NCI-H2196 (cell line): ENCODE measurements at regions not wholly inside any gene's neighbourhood (a gene's known extent, or its start where the extent isn't known, plus 50 kb on each side); places are given as distances from the start of the nearest gene placed in this dataset.
"Not testable (repeated sequence)": the region's sequence is repeated elsewhere in the genome, so short reads cannot be mapped to it uniquely, and the experiment has no call there.

Source experiments
- DNase-seq: peaks from one replicate; lab custom pipeline; 2025; ENCODE audit not compliant: unreplicated experiment; lab: John Stamatoyannopoulos, UW

DNA sequence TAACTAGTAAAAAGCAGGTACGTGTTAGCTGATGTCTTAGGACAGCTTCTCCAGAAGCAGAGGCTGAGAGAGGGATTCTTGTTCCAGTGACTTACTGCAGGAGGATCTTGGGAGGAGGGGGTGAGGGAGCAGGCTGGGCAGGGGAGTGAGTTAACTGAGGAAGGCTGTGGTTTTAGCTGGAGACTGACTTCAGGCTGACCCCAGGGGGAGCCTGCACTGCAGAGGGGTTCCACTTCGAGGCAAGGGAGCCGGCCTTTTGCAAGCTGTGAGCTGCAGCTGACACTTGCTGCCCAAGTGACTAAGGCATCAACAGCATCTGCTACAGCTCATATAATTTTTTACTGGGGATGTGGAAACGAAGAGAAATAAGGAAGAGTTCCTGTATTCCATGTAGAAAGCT is 50.4 kb upstream of the SOD1 start:
- no peak for DNase-seq

DNA sequence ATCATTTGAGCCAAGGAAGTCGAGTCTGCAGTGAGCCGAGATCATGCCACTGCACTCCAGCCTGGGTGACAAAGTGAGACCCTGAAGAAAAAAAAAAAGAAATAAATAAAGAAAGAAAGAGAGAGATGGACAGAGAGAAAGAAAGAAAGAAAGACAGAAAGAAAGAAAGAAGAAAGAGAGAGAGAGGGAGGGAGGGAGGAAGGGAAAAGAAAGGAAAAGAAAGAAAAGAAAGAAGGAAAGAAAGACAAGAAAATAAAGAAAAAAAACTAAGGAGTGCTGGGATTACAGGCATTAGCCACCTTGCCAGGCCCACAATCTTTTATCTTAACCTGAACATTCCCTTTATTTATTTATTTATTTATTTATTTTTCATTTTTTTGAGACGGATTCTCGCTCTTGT is 51.7 kb upstream of the SOD1 start:
- DNase-seq = no peak

DNA sequence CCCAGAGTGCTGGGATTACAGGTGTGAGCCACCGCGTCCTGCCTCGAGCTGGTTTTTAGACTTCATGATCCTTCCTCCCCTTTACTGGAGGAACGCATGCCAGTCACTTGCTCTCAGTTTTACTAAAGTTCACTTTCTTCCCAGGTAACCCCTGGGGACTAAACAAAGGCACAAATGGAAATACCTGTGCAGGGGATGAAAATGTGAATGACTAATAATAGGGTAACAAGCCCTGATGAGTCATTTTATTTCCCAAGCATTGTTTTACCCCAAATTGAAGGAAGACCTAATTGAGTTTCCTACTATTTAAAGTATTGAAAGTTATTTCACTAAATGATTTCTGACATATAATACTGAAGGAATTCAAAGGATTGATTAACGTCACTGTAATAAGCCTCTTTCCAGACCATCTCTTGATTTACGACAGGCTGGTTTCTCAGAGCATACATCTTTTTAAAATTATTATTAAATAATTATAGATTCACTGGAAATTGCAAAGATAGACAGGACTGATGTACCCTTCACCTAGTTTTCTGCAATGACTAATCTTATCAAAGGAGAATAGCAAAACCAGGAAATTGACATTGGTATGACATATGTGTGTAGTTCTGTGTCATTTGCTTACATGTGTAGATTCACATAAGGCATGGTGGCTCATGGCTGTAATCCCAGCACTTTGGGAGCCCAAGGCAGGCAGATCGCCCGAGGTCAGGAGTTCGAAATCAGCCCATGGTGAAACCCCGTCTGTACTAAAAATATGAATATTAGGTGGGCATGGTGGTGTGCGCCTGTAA is 53.2 kb upstream of the SOD1 start:
- DNase-seq = no peak

DNA sequence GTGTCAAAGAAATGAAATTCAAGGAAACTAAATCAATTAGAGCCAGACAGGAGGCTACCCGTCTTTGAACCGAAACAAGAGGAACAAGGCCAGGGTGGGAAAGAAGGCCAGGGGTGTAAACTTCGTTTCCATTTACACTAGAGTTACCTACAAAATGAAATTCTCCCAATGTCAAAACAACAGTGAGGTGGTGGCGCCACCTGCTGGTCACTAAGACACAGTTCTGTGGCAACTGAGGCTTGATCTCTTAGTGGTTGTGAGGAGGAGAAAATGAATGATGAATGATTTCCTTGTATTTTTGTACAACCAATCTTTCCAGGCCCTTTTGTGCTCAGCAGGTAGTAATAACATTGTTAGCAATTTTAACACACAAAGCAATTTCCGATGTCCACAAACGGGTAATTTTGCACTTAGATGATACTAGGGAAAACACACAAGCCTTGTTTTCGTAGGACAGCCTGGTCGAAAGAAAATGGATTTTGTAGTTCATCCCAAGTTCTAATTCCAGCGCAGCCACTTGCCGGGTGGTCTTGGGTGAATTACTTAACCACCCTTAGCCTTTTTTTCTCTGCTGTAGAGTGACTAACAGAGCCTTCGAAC is 54.8 kb upstream of the SOD1 start:
- peak; percentile 85 for DNase-seq

DNA sequence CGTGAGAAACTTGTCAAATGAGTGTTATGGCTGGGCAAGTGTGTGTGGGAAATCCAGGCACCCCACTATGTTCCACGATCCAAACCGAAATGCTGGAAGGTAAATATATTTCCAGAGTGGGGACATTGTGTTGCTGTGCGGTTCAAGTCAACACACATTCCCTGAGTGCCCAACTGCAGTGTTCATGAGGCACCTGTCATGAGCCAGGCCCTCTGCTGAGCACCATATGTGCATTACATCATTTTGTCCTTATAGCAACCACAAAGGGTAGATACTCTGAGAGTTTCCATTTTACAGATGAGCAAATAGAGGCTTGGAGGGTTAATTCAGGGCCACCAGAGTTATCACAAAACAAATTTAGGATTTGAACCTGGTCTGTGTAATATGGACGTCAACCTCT is 59.9 kb upstream of the SOD1 start:
- DNase-seq = no peak

DNA sequence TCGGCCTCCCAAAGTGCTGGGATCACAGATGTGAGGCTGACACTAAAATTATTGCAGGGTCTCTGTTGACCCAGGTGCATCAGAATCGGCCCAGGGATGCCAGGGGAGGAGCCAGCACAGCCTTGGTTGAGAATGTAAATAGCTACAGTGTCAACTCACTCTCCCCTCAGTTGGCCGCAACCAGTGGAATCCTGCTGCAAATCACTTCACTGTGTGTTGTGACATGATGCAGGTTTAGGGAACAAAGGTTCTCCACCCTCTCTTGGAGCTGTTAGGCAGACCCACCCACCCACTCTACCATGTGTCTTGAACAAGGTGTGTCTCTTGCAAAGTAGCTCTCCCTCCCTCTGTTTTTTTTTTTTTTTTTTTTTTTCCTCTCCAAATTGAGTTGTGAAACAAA is 60.5 kb upstream of the SOD1 start:
- DNase-seq = no peak

DNA sequence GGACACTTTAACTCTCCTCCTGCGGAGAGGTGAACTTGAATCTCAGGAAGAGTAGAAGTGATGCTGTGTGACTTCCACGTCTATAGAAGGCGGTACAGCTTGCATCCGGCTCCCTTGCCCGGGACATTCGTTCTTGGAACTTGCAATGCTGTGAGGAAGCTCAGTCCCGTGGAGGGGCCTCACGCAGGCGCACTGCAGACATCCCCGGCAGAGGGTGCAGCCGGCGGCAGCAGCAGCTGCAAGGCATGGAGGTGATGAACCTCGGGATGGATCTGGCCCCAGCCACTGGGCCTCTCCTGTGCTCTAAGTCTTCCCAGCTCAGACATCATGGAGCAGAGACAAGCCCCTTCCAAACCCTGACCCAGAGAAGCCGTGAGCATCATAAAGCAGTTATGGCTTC is 61.8 kb upstream of the SOD1 start:
- DNase-seq = no peak

DNA sequence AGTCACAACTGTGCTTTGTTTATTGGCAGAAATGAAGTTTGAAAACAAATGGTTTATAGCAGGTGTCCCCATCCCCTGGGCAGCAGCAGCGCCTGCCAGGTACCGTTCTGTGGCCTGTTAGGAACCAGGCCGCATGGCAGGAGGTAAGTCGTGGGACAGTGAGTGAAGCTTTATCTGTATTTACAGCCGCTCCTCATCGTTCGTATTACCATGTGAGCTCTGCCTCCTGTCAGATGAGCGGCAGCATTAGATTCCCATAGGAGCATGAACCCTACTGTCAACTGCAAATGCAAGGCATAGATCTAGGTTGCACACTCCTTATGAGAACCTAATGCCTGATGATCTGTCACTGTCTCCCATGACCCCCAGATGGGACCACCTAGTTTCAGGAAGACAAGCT is 63.4 kb upstream of the SOD1 start:
- no peak for DNase-seq

DNA sequence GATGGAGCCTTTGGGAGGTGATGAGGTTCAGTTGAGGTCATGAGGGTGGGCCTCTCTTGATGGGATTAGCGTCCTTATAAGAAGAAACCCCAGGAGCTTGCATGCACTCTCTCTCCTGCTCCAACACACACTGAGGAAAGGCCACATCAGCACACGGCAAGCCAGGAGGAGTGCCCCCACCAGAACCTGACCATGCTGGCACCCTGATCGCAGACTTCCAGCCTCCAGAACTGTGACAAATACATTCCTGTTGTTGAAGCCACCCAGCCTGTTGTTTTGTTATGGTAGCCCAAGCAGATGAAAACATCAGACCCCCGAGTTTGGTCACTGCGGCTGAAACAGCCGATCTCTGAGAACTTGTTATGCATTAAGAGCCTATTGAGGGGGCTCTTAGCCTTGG is 64.8 kb upstream of the SOD1 start:
- no peak for DNase-seq

DNA sequence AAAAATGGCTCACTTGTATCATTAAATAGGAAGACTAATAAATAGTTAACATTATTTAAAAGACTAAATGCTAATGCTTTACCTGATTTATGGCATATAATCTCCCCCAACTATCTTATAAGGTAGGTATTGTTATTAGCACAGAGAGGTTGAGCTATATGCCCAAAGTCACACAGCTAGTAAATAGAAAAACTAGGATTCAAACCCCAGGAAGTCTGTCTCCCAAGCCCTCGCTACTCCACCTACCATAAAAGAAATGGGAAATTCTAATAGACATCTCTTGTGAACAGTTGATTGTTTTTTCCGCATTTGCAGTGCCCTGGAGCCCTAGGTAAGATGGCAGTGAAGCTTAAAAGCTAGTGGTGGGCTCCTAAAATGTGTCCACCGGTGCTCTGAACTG is 65.2 kb upstream of the SOD1 start:
- no peak for DNase-seq

DNA sequence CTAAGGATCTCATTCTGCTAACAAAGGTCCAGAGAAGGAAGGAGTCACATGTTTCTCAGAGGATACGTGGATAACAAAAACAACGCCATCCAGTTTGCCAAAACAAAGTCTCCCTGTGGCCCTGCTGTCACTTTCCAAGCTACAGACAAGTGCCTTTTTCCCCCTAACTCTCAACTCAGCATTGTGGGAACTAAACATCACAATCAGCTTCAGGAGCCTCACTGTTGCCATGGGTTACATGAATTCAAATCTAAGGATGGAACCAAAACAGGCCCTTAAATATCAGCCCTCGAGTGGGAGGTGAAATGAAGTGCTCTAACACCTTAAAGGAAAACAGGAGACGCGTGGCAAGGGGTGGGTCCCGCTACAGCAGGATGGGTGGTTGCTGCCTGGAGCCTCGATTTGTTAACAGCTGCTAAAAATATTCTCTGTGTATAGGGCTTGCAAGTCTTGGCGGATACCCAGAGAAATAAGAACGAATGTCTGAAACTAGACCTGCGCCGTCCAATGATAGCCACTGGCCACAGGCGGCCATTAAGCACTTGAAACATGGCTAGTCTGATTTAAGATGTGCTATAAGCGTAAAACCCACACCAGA is 66.4 kb upstream of the SOD1 start:
- no peak for DNase-seq

DNA sequence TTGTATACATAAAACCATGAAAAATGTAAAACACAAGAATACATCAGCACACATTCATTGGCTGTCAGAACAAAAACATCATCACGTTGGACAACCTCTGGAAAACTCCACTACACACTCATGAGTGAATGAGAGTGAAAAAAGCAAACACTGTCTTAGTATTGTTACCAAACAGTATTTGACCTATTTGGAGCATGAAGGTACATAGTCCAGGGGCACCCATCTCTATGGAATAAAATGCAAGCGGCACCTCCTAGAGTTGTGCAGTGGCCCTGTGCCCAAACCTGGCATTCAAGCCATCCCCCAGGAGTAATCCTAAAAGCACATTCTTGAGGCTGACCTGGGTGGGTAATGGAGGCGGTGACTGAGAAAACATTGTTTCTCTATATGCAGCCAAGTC is 67.0 kb upstream of the SOD1 start:
- no peak for DNase-seq

DNA sequence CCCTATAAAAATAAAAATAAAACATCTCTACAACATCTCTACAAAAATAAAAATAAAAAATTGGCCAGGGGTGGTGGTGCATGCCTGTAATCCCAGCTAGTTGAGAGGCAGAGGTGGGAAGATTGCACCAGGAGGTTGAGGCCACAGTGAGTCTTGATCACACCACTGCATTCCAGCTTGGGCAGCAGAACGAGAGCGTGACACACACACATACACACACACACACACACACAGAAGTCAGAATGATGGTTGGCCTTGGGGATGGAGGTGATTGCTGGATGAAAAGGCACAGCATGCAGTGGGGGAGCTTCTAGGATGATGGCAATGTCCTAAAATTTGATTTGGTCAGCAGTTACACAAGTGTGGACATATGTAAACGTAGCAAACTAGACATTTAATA is 69.7 kb upstream of the SOD1 start:
- DNase-seq = no peak

DNA sequence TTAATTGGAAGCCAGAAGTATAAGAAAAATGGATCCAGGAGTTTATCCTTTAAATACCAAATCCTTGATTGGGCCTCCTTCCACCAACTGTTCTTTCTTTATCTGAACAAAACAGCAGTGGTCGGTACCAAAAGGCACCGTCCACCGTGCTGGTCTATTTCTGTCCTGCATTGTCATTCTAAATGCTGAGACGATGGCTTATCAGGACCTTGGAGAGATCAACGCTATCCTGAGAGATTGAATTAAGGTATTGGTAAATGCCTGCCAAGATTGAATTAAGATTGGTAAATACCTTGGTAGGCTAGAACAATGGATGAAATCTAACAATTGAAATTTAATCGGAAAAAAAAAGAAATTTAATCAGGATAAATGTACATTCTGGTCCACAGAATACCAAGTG is 73.4 kb upstream of the SOD1 start:
- no peak for DNase-seq

DNA sequence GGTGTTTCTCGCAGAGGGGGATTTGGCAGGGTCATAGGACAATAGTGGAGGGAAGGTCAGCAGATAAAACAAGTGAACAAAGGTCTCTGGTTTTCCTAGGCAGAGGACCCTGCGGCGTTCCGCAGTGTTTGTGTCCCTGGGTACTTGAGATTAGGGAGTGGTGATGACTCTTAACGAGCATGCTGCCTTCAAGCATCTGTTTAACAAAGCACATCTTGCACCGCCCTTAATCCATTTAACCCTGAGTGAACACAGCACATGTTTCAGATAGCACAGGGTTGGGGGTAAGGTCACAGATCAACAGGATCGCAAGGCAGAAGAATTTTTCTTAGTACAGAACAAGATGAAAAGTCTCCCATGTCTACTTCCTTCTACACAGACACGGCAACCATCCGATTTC is 75.6 kb upstream of the SOD1 start:
- not testable (repeated sequence) for DNase-seq

DNA sequence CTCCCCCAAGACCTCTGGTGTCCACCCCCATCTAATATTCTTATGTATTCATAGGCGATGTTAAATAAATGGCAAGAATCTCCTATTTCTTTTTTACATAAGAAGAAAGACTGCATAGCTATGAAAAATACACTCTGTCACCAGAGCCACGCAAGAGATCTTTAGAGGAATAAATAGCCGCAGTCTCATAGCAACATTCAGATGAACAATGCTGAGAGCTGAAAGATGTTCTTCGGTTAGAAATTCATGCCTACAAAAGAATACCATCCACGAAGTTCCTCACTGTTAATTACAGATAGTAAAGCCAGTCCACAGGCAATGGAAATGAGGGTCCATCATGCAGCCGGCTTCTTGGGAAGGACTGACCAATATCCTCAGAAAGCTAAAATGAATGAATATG is 76.0 kb upstream of the SOD1 start:
- no peak for DNase-seq

DNA sequence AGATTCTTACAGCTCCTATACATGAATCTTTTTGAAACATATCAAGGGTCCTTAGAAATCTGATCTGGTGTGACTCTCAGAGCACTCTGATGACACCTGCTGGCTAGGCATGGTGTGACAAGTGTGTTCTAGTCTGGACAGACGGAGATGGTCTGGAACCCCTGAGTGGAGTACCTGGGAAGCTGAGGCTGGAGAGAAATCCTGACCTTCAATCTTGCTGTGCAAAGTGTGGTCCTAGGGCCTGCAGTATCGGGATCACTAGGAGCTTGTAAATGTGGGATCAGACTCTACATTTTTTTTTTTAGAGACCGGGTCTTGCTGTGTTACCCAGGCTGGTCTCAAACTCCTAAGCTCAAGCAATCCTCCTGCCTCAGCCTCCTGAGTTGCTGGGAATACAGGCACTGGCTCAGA is 78.6 kb upstream of the SOD1 start:
- DNase-seq = peak; percentile 78

DNA sequence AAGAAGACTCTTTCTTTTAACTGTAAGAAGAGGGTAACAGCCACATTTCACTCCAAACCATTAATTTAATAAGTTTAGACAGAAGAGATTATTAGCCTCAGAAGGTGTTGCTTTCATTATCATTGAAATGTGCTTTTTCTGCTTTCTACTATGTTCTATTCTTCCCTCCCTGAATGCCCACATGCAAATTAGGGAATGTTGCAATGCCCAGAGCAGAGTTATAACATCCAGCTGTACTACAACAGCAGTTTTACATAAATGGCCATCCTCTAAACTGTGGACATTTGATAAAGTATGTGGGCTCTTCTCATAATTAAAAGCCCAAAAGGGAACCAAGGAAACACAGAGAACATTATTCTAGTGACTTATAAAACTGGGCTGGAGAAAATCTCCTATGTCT is 82.2 kb upstream of the SOD1 start:
- no peak for DNase-seq

DNA sequence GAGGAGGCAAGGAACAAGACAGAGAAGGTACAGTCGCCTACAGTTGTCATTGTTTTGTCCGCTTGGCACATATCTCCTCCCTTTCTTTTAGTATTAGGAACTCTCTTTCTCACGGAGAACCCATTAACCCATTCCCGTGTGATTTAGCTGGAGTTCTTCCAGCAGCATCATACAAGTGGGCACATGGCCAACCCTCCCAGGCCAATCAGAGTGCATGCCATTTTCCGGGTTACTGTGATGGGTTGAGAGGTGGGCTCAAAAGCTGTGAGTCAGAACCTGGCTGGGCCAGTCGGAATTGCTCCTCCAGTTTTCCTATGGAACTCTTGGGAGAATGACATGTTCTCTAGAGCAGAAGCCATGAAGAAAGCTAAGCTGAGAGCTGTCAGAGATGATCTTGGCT is 83.1 kb upstream of the SOD1 start:
- DNase-seq = no peak

DNA sequence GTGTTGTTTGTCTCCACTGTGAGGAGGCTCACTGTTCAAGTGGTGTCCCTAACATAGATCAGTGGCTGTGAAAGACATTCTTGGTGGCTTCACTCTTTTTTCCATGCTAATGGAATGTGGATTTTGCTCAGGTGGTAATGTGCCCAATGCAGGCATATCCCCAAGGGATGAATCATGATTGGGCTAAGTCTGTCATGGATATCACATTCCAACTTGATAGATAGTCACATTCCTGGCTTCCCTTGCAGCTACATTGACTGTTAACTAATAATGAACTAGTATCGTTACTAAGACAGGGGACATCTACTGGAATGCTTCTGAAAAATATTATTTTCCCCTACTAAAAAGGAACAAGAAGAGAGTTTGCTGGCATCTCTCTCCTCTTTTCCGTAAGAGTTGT is 86.3 kb upstream of the SOD1 start:
- DNase-seq = no peak

DNA sequence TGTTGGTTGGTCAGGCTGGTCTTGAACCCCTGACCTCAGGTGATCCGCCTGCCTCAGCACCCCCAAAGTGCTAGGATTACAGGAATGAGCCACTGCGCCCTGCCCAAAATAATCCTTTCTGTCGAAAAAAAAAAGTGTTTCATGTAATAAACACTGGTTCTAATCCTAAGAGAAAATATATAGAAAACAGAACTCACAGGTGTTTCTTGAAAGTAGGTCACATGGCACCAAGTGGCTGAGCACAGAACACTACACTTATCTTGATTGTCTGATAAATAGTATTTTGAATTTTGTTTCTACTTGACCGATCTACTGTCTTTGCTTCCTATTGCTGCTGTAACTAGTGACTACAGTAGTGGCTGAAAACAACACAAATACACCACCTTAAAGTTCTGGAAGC is 87.6 kb upstream of the SOD1 start:
- DNase-seq = no peak

DNA sequence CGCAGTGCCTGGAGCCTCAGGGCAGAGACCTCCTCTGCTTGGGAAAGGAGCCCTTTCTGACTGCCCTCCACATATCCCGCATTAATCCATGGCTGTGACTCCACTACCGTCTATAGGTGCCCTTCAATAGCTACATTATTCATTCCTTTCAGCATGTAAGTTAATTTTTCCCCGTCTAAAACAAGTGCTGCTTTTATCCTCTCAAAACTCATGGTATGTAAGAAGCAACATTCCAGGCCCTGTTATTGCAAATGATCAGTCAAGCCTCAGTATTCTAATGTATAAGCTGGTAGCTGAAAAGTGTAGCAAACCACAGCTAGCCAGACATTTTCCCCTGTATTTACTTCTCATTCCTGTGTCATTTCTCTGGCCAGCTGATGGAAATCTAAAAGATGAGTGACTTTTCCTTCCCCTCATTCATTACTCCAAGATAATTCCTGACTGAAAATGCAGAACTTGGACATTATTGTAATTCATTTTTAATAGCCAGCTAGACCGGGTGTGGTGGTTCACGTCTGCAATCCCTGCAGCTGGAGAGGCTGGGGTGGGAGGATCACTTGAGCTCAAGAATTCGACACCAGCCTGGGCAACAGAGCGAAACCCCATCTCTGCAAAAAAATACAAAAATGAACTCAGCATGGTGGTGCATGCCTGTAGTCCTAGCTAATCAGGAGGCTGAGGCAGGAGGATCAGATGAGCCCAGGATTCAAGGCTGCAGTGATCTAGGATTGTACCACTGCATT is 88.5 kb upstream of the SOD1 start:
- no peak for DNase-seq
